ENCODE measurements at regions not wholly inside any gene's neighbourhood (a gene's known extent, or its start where the extent isn't known, plus 50 kb on each side); places are given as distances from the start of the nearest gene placed in this dataset.
"Not testable (repeated sequence)": the region's sequence is repeated elsewhere in the genome, so short reads cannot be mapped to it uniquely, and the experiment has no call there.

DNA sequence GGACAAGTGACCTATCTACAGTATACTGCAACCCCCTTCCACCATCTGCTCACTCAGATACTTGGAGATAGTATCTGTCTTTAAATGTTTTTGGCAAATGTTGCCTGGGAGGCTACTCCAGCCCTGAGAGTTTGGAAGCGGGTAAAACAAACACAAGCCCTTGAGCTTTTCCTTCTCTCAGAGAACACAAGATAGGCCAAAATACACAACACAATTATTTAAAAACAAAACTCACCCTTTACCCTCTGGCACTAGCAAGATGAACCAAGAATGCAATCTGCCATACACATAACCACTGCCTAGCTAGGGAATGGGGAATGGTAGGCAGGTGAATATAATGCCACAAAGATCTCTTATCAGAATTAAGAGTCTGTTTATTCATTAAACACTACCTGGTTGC, 324.7 kb upstream of the FAM47C start:
- DNase-seq (ENCODE audit: low spot score), result no peak

DNA sequence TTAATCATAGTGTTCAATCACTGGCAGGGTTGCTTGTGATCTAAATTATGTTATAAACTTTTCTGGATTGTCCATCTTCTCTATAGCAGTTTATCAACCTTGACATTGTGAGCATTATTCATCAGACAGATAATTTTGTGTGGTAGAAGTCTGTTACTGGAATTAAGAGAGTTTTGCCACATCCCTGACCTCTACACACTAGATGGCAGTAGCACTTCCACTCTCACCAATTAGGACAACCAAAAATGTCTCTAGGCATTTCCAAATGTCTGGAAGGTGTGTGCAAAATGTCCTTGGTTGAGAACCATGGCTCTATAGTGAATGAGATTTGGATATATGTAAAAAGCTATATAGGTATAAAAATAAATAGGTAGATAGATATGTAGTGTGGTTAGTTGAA, 324.1 kb upstream of the FAM47C start:
- DNase-seq (ENCODE audit: low spot score), result no peak

DNA sequence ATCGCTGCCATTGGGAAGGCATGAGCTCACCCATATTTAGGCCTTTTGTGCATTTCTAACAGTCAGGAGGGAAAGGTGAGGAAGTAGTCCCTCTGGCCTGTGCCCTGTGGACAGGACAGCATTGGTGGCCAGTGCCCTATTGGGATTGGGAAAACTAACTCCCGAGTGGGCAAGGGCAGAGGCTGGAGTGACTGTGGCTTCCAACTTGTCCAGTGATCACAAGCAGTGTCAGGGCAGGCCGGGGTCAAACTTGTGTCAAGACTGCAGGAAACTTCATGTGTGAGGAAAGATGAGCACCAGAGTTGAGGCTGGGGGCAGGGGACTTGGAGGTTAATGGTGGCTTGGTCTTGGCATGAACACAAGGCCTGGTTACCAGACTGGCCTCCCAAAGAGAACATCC, 286.2 kb upstream of the FAM47C start:
- no peak for DNase-seq (ENCODE audit: low spot score)

- no peak for DNase-seq (ENCODE audit: low spot score)
Observed at GRCh38 chrX:36753602-36754001, 254.6 kb upstream of the FAM47C start.

- no peak for DNase-seq (ENCODE audit: low spot score)
Observed at GRCh38 chrX:36787752-36788151, 220.4 kb upstream of the FAM47C start.

DNA sequence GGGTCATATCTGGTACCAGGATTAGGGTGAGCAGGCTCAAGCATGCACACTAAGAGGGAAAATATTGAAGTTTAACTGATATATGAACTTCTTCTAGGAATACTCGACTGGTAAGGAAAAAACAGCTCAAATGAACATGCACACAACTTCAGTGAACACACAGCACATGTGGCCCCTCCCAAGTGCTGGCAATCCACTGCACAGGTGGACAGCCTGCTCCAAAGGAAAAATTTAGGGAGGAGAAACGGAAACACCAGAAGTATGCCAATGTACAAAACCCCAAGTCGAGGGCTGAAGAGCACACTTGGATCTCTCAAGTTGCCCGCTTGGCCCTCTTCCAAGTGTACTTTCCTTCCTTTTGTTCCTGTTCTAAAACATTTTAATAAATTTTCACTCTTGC, 205.0 kb upstream of the FAM47C start:
- no peak for DNase-seq (ENCODE audit: low spot score)

GRCh38 chrX:36804066-36804465, 204.1 kb upstream of the FAM47C start:
- DNase-seq (ENCODE audit: low spot score), result no peak

DNA sequence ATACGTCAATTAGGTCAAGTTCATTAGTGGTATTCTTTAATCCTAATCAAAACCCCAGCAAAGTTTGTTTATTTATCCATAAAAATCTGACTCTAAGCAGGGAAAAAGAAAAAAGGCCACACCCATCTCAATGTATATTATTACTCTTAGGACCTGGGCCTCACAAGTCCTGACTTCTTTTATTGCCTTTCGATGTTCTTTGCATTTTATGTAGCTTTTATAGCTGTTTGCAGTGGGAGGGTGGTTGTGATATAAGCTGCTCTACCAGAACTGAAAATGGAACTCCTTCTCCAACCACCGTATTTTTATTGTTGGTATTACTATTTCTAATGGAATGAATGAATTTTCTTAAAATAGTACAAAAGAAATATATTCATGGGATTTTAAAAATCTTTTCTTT, 163.3 kb upstream of the FAM47C start:
- DNase-seq (ENCODE audit: low spot score), result no peak

GRCh38 chrX:36847496-36847895, 160.7 kb upstream of the FAM47C start:
- no peak for DNase-seq (ENCODE audit: low spot score)

- no peak for DNase-seq (ENCODE audit: low spot score)
Observed at GRCh38 chrX:36849407-36849806, 158.8 kb upstream of the FAM47C start.

GRCh38 chrX:36856849-36857248, 151.3 kb upstream of the FAM47C start:
- no peak for DNase-seq (ENCODE audit: low spot score)

DNA sequence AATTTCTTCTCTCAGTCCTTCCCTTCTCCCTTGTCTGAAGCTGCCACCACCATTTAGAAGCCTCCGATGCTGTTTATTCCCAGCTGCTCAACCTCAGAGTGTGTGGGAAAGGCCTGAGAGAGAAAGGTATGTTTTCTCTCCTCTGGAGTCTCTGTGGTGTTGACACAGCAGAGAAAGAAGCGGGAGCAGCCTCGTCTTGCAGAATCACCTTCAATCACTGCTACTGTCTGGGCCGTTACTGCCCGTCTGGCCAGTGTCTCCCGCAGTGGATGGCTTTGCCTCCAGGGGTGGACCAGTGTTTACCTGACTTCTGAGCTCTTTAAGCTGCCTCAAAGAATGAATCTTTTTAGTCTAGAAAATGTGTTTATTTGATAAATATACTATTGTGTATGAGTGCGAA, 148.9 kb upstream of the FAM47C start:
- DNase-seq (ENCODE audit: low spot score), result no peak

GRCh38 chrX:36861601-36862000, 146.6 kb upstream of the FAM47C start:
- DNase-seq (ENCODE audit: low spot score), result no peak

GRCh38 chrX:36867143-36867542, 141.0 kb upstream of the FAM47C start:
- peak; percentile 6 for DNase-seq (ENCODE audit: low spot score)

- no peak for DNase-seq (ENCODE audit: low spot score)
Observed at GRCh38 chrX:36868592-36868991, 139.6 kb upstream of the FAM47C start.

- DNase-seq (ENCODE audit: low spot score), result no peak
Observed at GRCh38 chrX:36869457-36869856, 138.7 kb upstream of the FAM47C start.

DNA sequence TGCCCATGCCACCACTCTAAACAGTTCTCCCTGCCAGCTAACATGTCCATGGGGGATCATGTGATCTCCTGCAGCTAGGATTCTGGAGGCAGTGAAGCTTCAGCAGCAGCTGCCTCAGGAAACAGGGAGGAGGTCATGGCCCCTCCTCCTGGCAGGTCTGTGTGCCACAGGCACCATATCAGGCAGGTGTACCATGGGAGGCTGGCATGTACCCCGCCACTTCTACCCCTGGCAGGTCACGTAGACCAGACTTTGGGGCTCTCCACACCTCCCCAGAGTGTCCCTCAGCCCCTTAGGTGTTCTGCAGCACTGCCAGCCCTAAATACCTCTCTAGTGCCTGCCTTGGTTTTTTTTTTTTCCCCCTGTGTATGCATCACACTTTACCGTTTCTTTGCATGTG, 110.5 kb upstream of the FAM47C start:
- DNase-seq (ENCODE audit: low spot score), result no peak

GRCh38 chrX:36898301-36898700, 109.9 kb upstream of the FAM47C start:
- peak; percentile 17 for DNase-seq (ENCODE audit: low spot score)

DNA sequence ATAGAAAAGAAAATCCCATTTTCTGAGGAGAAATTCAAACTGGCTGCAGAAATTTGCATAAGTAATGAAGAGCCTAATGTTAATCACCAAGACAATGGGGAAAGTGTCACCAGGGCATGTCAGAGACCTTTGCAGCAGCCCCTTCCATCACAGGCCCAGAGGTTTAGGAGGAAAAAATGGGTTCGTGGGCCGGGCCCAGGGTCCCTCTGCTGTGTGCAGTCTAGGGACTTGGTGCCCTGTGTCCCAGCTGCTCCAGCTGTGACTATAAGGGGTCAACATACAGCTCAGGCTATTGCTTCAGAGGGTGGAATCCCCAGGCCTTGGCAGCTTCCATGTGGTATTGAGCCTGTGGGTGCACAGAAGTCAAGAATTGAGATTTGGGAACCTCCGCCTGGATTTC, 103.6 kb upstream of the FAM47C start:
- not testable (repeated sequence) for DNase-seq (ENCODE audit: low spot score)

DNA sequence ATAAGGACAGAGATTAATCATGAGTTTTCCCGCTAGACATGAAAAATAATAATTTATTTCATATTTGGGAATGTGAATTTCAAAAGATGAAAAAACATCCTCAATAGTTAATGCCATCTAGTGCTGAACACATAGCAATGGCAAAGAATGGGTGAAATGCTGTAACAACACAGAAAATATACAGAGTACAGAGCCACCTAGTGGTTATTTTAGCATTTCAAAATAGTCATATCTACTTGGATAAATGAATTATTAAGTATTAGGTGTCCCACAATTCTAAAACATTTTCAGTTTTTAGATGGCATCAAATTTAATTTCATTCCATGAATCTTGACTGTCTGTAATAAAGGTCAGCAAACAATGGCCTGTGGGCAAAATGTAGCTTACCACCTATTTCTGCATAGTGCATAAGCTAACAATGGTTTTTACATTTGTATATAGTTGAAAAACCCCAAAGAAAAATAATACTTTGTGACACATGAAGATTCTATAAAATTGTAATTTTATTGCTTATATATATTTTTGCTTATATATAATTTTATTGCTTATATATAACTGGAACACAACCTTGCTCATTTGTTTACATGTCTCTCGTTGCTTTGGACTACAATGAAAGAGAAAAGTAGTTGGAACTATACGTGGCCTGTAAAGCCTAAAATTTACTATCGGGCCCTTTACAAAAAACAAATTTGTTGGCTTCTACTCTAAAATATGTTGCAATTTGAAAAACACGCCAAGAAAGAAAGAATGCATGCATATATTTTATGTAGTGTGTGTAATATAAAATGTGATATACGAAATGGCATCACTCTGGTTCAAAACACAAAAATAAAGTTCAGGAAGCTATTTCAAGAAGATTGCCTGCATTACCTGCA, 99.1 kb upstream of the FAM47C start:
- DNase-seq (ENCODE audit: low spot score), result peak; percentile 15

DNA sequence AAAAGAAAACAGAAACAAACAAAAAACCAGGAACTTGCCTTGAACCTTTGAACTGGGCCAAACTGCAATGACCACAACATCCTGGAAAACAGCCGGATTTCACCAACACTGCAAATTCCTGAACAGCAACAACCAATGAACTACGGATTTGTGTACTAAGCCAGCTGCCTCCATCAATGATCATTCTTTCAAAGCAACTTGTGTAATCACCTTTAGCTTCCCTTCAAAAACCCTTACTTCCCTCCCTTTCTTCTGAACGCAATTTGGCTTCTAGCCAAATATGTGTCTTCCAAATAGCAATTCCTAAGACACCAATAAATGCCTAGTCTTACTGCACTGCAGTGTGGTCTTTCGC, 98.5 kb upstream of the FAM47C start:
- no peak for DNase-seq (ENCODE audit: low spot score)

DNA sequence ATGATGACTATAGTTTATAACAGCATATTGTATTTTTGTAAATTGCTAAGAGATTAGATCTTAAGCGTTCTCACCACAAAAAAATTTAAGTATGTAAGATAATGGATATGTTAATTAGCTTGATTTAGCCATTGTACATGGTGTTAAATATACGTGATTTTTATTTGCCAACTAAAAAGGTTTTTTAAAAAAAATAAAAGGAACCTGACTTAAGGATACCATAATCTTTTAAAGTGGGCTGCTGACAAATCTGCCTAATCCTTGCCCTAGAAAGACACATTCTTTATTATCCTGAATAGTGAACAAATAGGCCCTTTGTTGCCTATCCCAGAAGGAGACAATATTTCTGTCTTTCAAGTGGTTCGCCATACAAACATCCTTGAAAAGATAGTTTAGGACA, 94.6 kb upstream of the FAM47C start:
- DNase-seq (ENCODE audit: low spot score), result no peak

- no peak for DNase-seq (ENCODE audit: low spot score)
Observed at GRCh38 chrX:36916941-36917340, 91.2 kb upstream of the FAM47C start.

DNA sequence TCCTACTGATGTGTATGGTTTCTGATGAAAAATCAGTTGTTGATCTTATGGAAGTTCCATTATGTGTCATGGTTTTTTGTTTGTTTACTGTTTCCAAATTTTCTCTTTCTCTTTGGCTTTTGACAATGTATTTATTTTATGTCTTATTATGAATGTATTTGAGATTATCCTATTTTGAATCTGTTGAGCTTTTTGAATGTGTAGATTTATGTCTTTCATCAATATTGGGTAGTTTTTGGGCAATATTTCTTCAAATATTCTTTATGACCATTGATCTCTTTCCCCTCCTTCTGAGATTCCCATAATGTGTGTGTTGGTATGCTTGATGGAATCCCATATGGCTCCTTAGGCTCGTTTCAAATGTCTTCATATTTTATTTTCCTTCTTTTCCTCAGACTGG, 80.5 kb upstream of the FAM47C start:
- no peak for DNase-seq (ENCODE audit: low spot score)
